ENCODE measurements at regions not wholly inside any gene's neighbourhood (a gene's known extent, or its start where the extent isn't known, plus 50 kb on each side); places are given as distances from the start of the nearest gene placed in this dataset.

GRCh38 chr4:92120810-92121498, 182.8 kb upstream of the GRID2 start:
- no peaks in the 10 kb centered on the region for H3K27me3 Mint-ChIP-seq
- ChIA-PET POLR2A (no interaction called here), CTCF (no interaction called here)
- DNase-seq = no peak
- H3K9me3 Mint-ChIP-seq = peaks cover 4% of the 10 kb centered on the region
- TF ChIP-seq CTCF (IDR thresholded peaks at IDR 0.05) = no peak
- H3K27ac Mint-ChIP-seq = no peak overlapping the region
- no peaks in the 10 kb centered on the region for H3K36me3 Mint-ChIP-seq (ENCODE audit: low read depth)
- no peaks in the 10 kb centered on the region for H3K4me1 Mint-ChIP-seq (ENCODE audit: low read depth)
- no peak overlapping the region for H3K4me3 Mint-ChIP-seq
- intact Hi-C loops (cut with micrococcal nuclease) = no loop called here
- no peak for ATAC-seq

GRCh38 chr4:92122911-92123310, 180.9 kb upstream of the GRID2 start:
- DNase-seq = no peak
- no peak overlapping the region for H3K27ac Mint-ChIP-seq
- ChIA-PET CTCF (no interaction called here), POLR2A (no interaction called here)
- H3K36me3 Mint-ChIP-seq (ENCODE audit: low read depth) = no peaks in the 10 kb centered on the region
- no peak overlapping the region for H3K4me3 Mint-ChIP-seq
- intact Hi-C loops (cut with micrococcal nuclease) = no loop called here
- no peaks in the 10 kb centered on the region for H3K27me3 Mint-ChIP-seq
- no peaks in the 10 kb centered on the region for H3K4me1 Mint-ChIP-seq (ENCODE audit: low read depth)
- no peak for ATAC-seq
- H3K9me3 Mint-ChIP-seq = peaks cover 1% of the 10 kb centered on the region
- TF ChIP-seq CTCF (IDR thresholded peaks at IDR 0.05) = no peak

- ATAC-seq (no peak), DNase-seq (no peak)
- Mint-ChIP-seq H3K9me3 (peaks cover 12% of the 10 kb centered on the region), H3K27me3 (no peaks in the 10 kb centered on the region), H3K27ac (no peak overlapping the region), H3K4me1 (ENCODE audit: low read depth) (no peaks in the 10 kb centered on the region), H3K36me3 (ENCODE audit: low read depth) (no peaks in the 10 kb centered on the region), H3K4me3 (no peak overlapping the region)
- no peak for TF ChIP-seq CTCF (IDR thresholded peaks at IDR 0.05)
- intact Hi-C loops (cut with micrococcal nuclease) = no loop called here
- POLR2A ChIA-PET = no interaction called here
- CTCF ChIA-PET = no interaction called here
Measured at GRCh38 chr4:92128676-92129075, 175.1 kb upstream of the GRID2 start.

GRCh38 chr4:92129408-92129994, 174.3 kb upstream of the GRID2 start:
- Mint-ChIP-seq H3K4me3 (no peak overlapping the region), H3K4me1 (ENCODE audit: low read depth) (no peaks in the 10 kb centered on the region), H3K36me3 (ENCODE audit: low read depth) (no peaks in the 10 kb centered on the region), H3K9me3 (peaks cover 12% of the 10 kb centered on the region), H3K27ac (no peak overlapping the region), H3K27me3 (no peaks in the 10 kb centered on the region)
- DNase-seq = no peak
- no peak for TF ChIP-seq CTCF (IDR thresholded peaks at IDR 0.05)
- intact Hi-C loops (cut with micrococcal nuclease) = no loop called here
- POLR2A ChIA-PET = no interaction called here
- CTCF ChIA-PET = no interaction called here
- ATAC-seq = no peak

GRCh38 chr4:92136434-92136833, 167.3 kb upstream of the GRID2 start:
- intact Hi-C loops (cut with micrococcal nuclease) = no loop called here
- no peaks in the 10 kb centered on the region for H3K36me3 Mint-ChIP-seq (ENCODE audit: low read depth)
- POLR2A ChIA-PET = no interaction called here
- no peaks in the 10 kb centered on the region for H3K27me3 Mint-ChIP-seq
- no peak for DNase-seq
- H3K4me1 Mint-ChIP-seq (ENCODE audit: low read depth) = no peaks in the 10 kb centered on the region
- H3K27ac Mint-ChIP-seq = no peak overlapping the region
- CTCF ChIA-PET = no interaction called here
- ATAC-seq = no peak
- TF ChIP-seq CTCF (IDR thresholded peaks at IDR 0.05) = no peak
- peaks cover 18% of the 10 kb centered on the region for H3K9me3 Mint-ChIP-seq
- H3K4me3 Mint-ChIP-seq = no peak overlapping the region
